ENCODE measurements at regions not wholly inside any gene's neighbourhood (a gene's known extent, or its start where the extent isn't known, plus 50 kb on each side); places are given as distances from the start of the nearest gene placed in this dataset.

DNA sequence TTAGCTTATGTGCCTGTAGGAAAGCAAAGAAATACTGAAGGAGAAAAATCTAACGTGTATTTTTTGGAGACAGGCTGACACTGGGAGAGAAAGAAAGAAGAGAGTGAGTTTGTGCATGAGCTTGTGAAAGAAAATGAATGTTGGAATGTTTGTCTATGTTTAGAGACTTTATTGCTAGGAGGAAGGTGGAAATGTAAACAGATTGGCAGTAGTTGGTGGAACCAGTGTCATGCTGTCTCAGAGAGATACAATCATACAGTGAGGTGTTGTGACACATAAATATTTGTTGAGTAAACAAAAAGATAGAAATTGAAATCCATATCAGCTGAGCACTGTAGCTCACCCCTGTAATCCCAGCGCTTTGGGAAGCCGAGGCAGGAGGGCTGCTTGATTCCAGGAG lies 222.2 kb upstream of the MEIS1 start:
- H3K36me3 ChIP-seq (ENCODE audit: control insufficient read depth, insufficient read depth, low read length) = no peaks in the 10 kb centered on the region
- no peaks in the 10 kb centered on the region; the same call in 1 of the 2 replicates for H3K27me3 ChIP-seq (ENCODE audit: control insufficient read depth, insufficient read depth, low read length)
- H3K4me1 ChIP-seq (ENCODE audit: control insufficient read depth, insufficient read depth, low read length) = no peaks in the 10 kb centered on the region
- DNase-seq (ENCODE audit: low read depth, low spot score) (no peak), ATAC-seq (no peak)
- H3K9me3 ChIP-seq (ENCODE audit: control insufficient read depth, insufficient read depth, low read depth, low read length) = no peaks in the 10 kb centered on the region
- intact Hi-C loops (cut with micrococcal nuclease; ENCODE audit: unreplicated experiment) = no loop called here
- no peak for TF ChIP-seq REST (IDR thresholded peaks at IDR 0.05; ENCODE audit: insufficient read depth in 1 of 2, low read depth in 2 of 2, low read length in 1 of 2)
- no peak for TF ChIP-seq POLR2AphosphoS5 (IDR thresholded peaks at IDR 0.05; ENCODE audit: low read depth, low read length)
- TF ChIP-seq TCF7L2 (IDR thresholded peaks at IDR 0.05; ENCODE audit: low read depth, low read length) = no peak
- TF ChIP-seq SIN3A (IDR thresholded peaks at IDR 0.05; ENCODE audit: borderline replicate concordance, insufficient read depth, low read depth, low read length) = no peak
- no peak for TF ChIP-seq CTCF (IDR thresholded peaks at IDR 0.05)
- POLR2A ChIA-PET = no interaction called here
- BruUV-seq (replicated peaks) = no TSS peak
- H3K27ac ChIP-seq (ENCODE audit: low read length) = no peak overlapping the region
- in situ Hi-C loops (cut with HindIII; ENCODE audit: low pct_unique_long_range_greater_than_20kb, low sequenced_read_pairs) = no loop called here
- H3K4me3 ChIP-seq (ENCODE audit: low read depth in 2 of 2, low read length in 2 of 2) = no peak overlapping the region
- CTCF ChIA-PET = no interaction called here

DNA sequence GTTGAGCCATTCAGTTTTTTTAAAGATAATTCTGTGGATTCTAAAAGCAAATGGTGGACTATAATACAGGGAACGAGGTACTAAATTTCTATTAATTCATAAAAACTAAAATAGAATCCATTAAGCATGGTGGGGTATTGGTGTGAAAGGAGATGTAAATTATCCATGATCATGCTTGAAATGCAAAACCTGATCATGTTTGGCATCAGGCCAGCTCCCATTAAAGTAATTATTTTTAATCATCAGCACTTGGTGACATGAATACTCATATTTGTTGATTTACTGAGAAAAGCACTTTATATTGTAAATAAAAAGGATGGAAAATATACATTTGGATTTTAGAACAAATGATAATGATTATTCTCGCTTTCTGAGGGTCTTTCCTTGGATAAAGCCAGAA lies 232.3 kb upstream of the MEIS1 start:
- no peaks in the 10 kb centered on the region for H3K4me1 ChIP-seq (ENCODE audit: control insufficient read depth, insufficient read depth, low read length)
- no peak overlapping the region for H3K4me3 ChIP-seq (ENCODE audit: low read depth in 2 of 2, low read length in 2 of 2)
- ChIA-PET POLR2A (no interaction called here), CTCF (no interaction called here)
- in situ Hi-C loops (cut with HindIII; ENCODE audit: low pct_unique_long_range_greater_than_20kb, low sequenced_read_pairs) (no loop called here), intact Hi-C loops (cut with micrococcal nuclease; ENCODE audit: unreplicated experiment) (no loop called here)
- TF ChIP-seq REST (IDR thresholded peaks at IDR 0.05; ENCODE audit: insufficient read depth in 1 of 2, low read depth in 2 of 2, low read length in 1 of 2) (no peak), CTCF (IDR thresholded peaks at IDR 0.05) (no peak), TCF7L2 (IDR thresholded peaks at IDR 0.05; ENCODE audit: low read depth, low read length) (no peak), SIN3A (IDR thresholded peaks at IDR 0.05; ENCODE audit: borderline replicate concordance, insufficient read depth, low read depth, low read length) (no peak), POLR2AphosphoS5 (IDR thresholded peaks at IDR 0.05; ENCODE audit: low read depth, low read length) (no peak)
- no TSS peak for BruUV-seq (replicated peaks)
- H3K9me3 ChIP-seq (ENCODE audit: control insufficient read depth, insufficient read depth, low read depth, low read length) = no peaks in the 10 kb centered on the region
- no peak for DNase-seq (ENCODE audit: low read depth, low spot score)
- no peak overlapping the region for H3K27ac ChIP-seq (ENCODE audit: low read length)
- no peak for ATAC-seq
- no peaks in the 10 kb centered on the region for H3K36me3 ChIP-seq (ENCODE audit: control insufficient read depth, insufficient read depth, low read length)
- no peaks in the 10 kb centered on the region for H3K27me3 ChIP-seq (ENCODE audit: control insufficient read depth, insufficient read depth, low read length)

All from Panc1 (cell line).